T follicular helper cell (primary cell): ENCODE measurements at regions not wholly inside any gene's neighbourhood (a gene's known extent, or its start where the extent isn't known, plus 50 kb on each side); places are given as distances from the start of the nearest gene placed in this dataset.

Experiments used
- DNase-seq: peaks from one replicate; pipeline ENCODE4 v3.0.0-alpha.2; 2020; ENCODE audit warnings: low read depth

GRCh38 chr4:181388061-181388460 lies 855.1 kb upstream of the TENM3 start:
- DNase-seq, result no peak

- no peak for DNase-seq
Measured at GRCh38 chr4:181416966-181417365, 826.2 kb upstream of the TENM3 start.

- no peak for DNase-seq
Measured at GRCh38 chr4:181418496-181418895, 824.7 kb upstream of the TENM3 start.

- no peak for DNase-seq
Measured at GRCh38 chr4:181420950-181421349, 822.3 kb upstream of the TENM3 start.

GRCh38 chr4:181424362-181425016 lies 818.7 kb upstream of the TENM3 start:
- no peak for DNase-seq

- no peak for DNase-seq
Measured at GRCh38 chr4:181427076-181427475, 816.1 kb upstream of the TENM3 start.

- DNase-seq, result no peak
Measured at GRCh38 chr4:181431006-181431405, 812.2 kb upstream of the TENM3 start.

- no peak for DNase-seq
Measured at GRCh38 chr4:181431661-181432060, 811.5 kb upstream of the TENM3 start.

GRCh38 chr4:181432335-181432734 lies 810.9 kb upstream of the TENM3 start:
- no peak for DNase-seq

- no peak for DNase-seq
Measured at GRCh38 chr4:181437895-181438294, 805.3 kb upstream of the TENM3 start.

- DNase-seq, result no peak
Measured at GRCh38 chr4:181438641-181439040, 804.6 kb upstream of the TENM3 start.

- no peak for DNase-seq
Measured at GRCh38 chr4:181443021-181443420, 800.2 kb upstream of the TENM3 start.

- no peak for DNase-seq
Measured at GRCh38 chr4:181465826-181466225, 777.4 kb upstream of the TENM3 start.

- no peak for DNase-seq
Measured at GRCh38 chr4:181468451-181468850, 774.8 kb upstream of the TENM3 start.

- no peak for DNase-seq
Measured at GRCh38 chr4:181470306-181470705, 772.9 kb upstream of the TENM3 start.

GRCh38 chr4:181475359-181475758 lies 767.8 kb upstream of the TENM3 start:
- DNase-seq, result no peak

GRCh38 chr4:181475781-181476507 lies 767.3 kb upstream of the TENM3 start:
- no peak for DNase-seq

- no peak for DNase-seq
Measured at GRCh38 chr4:181476508-181476890, 766.7 kb upstream of the TENM3 start.

- DNase-seq, result no peak
Measured at GRCh38 chr4:181477591-181477990, 765.6 kb upstream of the TENM3 start.

GRCh38 chr4:181478656-181479055 lies 764.5 kb upstream of the TENM3 start:
- no peak for DNase-seq

- DNase-seq, result no peak
Measured at GRCh38 chr4:181479141-181479540, 764.1 kb upstream of the TENM3 start.

- DNase-seq, result no peak
Measured at GRCh38 chr4:181484396-181484795, 758.8 kb upstream of the TENM3 start.

- no peak for DNase-seq
Measured at GRCh38 chr4:181488926-181489325, 754.3 kb upstream of the TENM3 start.

GRCh38 chr4:181498148-181498547 lies 745.1 kb upstream of the TENM3 start:
- no peak for DNase-seq
